Muscle of leg (tissue), 3 donors: ENCODE measurements at regions not wholly inside any gene's neighbourhood (a gene's known extent, or its start where the extent isn't known, plus 50 kb on each side); places are given as distances from the start of the nearest gene placed in this dataset.
"Not testable (repeated sequence)": the region's sequence is repeated elsewhere in the genome, so short reads cannot be mapped to it uniquely, and the experiment has no call there.

ENCODE experiments used
- DNase-seq: peaks from one replicate; pipeline ENCODE4 v3.0.0; 2013
- H3K27ac ChIP-seq: one replicate; pipeline ENCODE4 v1.5.1; 2013; ENCODE audit warnings: mild to moderate bottlenecking, low read length, control low read depth
- H3K27me3 ChIP-seq: one replicate; pipeline ENCODE4 v1.6.1; 2013; ENCODE audit warnings: low read length; ENCODE audit not compliant: control insufficient read depth, insufficient read depth
- H3K36me3 ChIP-seq: one replicate; pipeline ENCODE4 v1.6.1; 2013; ENCODE audit warnings: low read length; ENCODE audit not compliant: control insufficient read depth, insufficient read depth
- H3K4me1 ChIP-seq: one replicate; pipeline ENCODE4 v1.6.1; 2013; ENCODE audit warnings: low read length; ENCODE audit not compliant: control insufficient read depth, insufficient read depth
- H3K4me3 ChIP-seq: one replicate; pipeline ENCODE4 v1.5.1; 2013; ENCODE audit warnings: low read length, control low read depth
- H3K9me3 ChIP-seq: replicated peaks from 2 replicates; pipeline ENCODE4 v1.6.1; 2013; ENCODE audit warnings: low read depth, low read length; ENCODE audit not compliant: control insufficient read depth
- WGBS: methylation state at CpG from one replicate; pipeline ENCODE4 v1.1.5; 2013; ENCODE audit warnings: missing lambda C conversion rate; ENCODE audit not compliant: insufficient coverage; 5-methylcytosine and 5-hydroxymethylcytosine counted together

DNA sequence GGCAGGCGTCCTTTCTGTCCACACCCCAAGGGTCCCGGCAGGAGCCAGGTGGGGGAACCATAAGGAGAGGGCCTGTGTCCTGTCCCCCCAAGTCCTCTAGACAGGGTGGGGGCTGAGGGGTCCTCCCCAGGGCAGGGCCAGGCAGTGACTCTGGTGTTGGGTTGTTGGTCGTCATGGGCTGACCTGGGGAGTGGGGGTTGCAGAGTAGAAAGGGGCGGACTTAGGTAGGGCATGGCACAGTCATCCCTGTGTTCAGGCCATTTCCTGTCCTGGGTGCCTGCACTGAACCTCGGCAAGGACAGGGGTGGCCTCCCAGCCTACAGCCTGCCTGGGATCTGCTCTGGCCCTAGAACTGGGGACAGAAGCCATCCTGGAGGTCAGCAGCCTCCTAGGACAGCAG lies 356.2 kb downstream of the TMEM121 start:
- H3K36me3 ChIP-seq = no peaks in the 10 kb centered on the region
- no peak for DNase-seq
- peaks cover 66% of the 10 kb centered on the region for H3K9me3 ChIP-seq
- H3K27me3 ChIP-seq = no peaks in the 10 kb centered on the region
- WGBS = 81% methylated on average over 4 of the region's 5 CpGs
- no peak overlapping the region for H3K4me3 ChIP-seq
- no peaks in the 10 kb centered on the region for H3K4me1 ChIP-seq
- no peak overlapping the region for H3K27ac ChIP-seq

- Histone ChIP-seq H3K4me3 (no peak overlapping the region), H3K27me3 (no peaks in the 10 kb centered on the region), H3K4me1 (no peaks in the 10 kb centered on the region), H3K27ac (no peak overlapping the region), H3K9me3 (peaks cover 62% of the 10 kb centered on the region), H3K36me3 (no peaks in the 10 kb centered on the region)
- no peak for DNase-seq
- 83% methylated on average over 15 of the region's 17 CpGs for WGBS
Measured at GRCh38 chr14:105883066-105884005, 357.0 kb downstream of the TMEM121 start.

DNA sequence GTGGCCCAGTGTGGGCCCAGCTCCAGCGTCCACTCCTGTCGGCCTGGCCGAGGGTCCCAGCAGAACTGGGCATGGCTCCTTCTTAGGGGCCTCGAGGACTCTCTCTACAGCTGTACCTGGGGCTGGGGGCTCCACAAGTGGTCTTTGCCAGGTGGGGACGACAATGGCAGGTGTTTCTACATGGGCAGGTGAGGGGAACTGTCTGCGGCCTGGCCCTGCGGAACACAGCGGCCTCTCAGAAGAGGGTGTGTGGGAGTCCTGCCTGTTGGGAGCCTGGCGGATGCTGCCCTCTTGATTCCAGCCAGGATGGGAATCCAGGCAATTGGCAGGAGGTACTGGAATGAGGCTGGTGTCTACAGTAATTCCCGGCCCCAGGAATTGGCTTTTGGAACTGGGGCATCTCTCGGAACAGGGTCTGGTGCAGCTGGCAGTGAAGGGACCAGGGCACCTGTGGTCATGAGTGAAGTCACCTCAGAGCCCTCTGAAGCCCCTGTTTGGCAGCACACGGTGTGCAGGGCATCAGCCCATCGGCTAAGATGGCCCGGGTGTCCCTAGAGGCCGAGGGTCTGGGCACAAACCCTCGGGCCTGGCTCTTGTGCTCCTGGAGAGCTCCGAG lies 357.9 kb downstream of the TMEM121 start:
- H3K27ac ChIP-seq, H3K4me1 ChIP-seq, DNase-seq, H3K4me3 ChIP-seq, H3K27me3 ChIP-seq, H3K36me3 ChIP-seq: not testable (repeated sequence)
- 82% methylated on average over 14 of the region's 17 CpGs for WGBS
- H3K9me3 ChIP-seq = peaks cover 63% of the 10 kb centered on the region

GRCh38 chr14:105884808-105885281 lies 358.5 kb downstream of the TMEM121 start:
- DNase-seq = no peak
- peaks cover 63% of the 10 kb centered on the region for H3K9me3 ChIP-seq
- no peaks in the 10 kb centered on the region for H3K4me1 ChIP-seq
- H3K27me3 ChIP-seq = no peaks in the 10 kb centered on the region
- H3K4me3 ChIP-seq = no peak overlapping the region
- H3K36me3 ChIP-seq = no peaks in the 10 kb centered on the region
- H3K27ac ChIP-seq = no peak overlapping the region
- WGBS = 88% methylated on average over 10 of the region's 13 CpGs

DNA sequence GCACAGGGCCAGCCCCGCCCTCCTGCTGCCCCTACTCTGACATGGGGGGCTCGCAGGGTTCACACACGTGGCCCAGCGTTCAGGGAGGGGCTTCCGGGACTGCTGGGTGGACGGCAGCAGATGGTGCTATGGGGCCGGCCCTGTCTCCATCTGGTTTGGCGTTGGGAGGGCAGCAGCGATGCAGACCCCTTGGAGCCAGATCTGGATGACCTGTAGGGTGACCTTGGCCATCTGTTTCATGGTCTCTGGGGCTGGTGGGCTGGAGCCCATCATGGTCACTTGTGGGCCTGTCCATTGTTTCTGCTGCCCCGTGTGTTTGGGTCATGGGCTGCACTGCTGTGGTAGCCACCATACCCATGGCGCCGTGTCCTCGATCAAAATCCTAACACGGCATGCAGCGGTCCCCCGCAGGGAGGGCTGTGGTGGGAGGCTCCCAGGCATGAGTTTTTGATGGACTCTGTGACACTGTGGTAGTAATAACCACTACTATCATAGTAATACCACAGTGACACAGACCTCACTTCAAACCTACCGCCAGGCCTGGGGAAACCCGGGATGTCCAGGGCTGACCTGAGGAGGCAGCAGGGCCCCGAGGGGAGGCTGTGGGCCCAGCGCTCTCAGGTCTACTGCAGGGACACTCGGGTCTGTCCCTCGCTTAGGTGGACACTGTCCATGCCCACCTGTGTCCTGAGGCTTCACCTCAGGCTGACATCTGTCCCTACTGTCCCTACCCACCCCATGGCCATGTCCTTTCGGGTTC lies 359.4 kb downstream of the TMEM121 start:
- Histone ChIP-seq H3K4me3 (no peak overlapping the region), H3K27me3 (no peaks in the 10 kb centered on the region), H3K36me3 (no peaks in the 10 kb centered on the region), H3K27ac (no peak overlapping the region), H3K4me1 (no peaks in the 10 kb centered on the region), H3K9me3 (peaks cover 63% of the 10 kb centered on the region)
- DNase-seq = no peak
- 86% methylated on average over 15 of the region's 23 CpGs for WGBS

GRCh38 chr14:105886791-105887191 lies 360.4 kb downstream of the TMEM121 start:
- 100% methylated on average over 1 of the region's 4 CpGs for WGBS
- H3K27me3 ChIP-seq, H3K27ac ChIP-seq, H3K4me1 ChIP-seq, DNase-seq, H3K36me3 ChIP-seq, H3K4me3 ChIP-seq: not testable (repeated sequence)
- peaks cover 60% of the 10 kb centered on the region for H3K9me3 ChIP-seq

- Histone ChIP-seq H3K27me3 (no peaks in the 10 kb centered on the region), H3K36me3 (no peaks in the 10 kb centered on the region), H3K4me1 (no peaks in the 10 kb centered on the region), H3K27ac (no peak overlapping the region), H3K4me3 (no peak overlapping the region), H3K9me3 (peaks cover 61% of the 10 kb centered on the region)
- no peak for DNase-seq
- 4% methylated on average over 2 of the region's 2 CpGs for WGBS
Measured at GRCh38 chr14:105887692-105888091, 361.3 kb downstream of the TMEM121 start.

GRCh38 chr14:105888151-105888550 lies 361.8 kb downstream of the TMEM121 start:
- Histone ChIP-seq H3K36me3 (no peaks in the 10 kb centered on the region), H3K27me3 (no peaks in the 10 kb centered on the region), H3K9me3 (peaks cover 59% of the 10 kb centered on the region), H3K4me1 (no peaks in the 10 kb centered on the region), H3K4me3 (no peak overlapping the region), H3K27ac (no peak overlapping the region)
- DNase-seq = no peak
- WGBS = 100% methylated on average over 1 of the region's 2 CpGs

- DNase-seq = no peak
- Histone ChIP-seq H3K9me3 (peaks cover 53% of the 10 kb centered on the region), H3K4me1 (no peaks in the 10 kb centered on the region), H3K36me3 (no peaks in the 10 kb centered on the region), H3K27ac (no peak overlapping the region), H3K4me3 (no peak overlapping the region), H3K27me3 (no peaks in the 10 kb centered on the region)
- WGBS = 84% methylated on average over 19 of the region's 20 CpGs
Measured at GRCh38 chr14:105888784-105889665, 362.6 kb downstream of the TMEM121 start.
